NCI-H524 (cell line): ENCODE measurements at regions not wholly inside any gene's neighbourhood (a gene's known extent, or its start where the extent isn't known, plus 50 kb on each side); places are given as distances from the start of the nearest gene placed in this dataset.
"Not testable (repeated sequence)": the region's sequence is repeated elsewhere in the genome, so short reads cannot be mapped to it uniquely, and the experiment has no call there.

Experiments
- DNase-seq, 2 experiments: peaks; one replicate each; lab custom pipeline; 2025; lab: John Stamatoyannopoulos, UW

GRCh38 chr16:77063676-77064016 lies 127.3 kb upstream of the MON1B start:
- no peak for DNase-seq

GRCh38 chr16:77064037-77064436 lies 127.0 kb upstream of the MON1B start:
- no peak for DNase-seq

GRCh38 chr16:77066896-77067496 lies 124.0 kb upstream of the MON1B start:
- DNase-seq = no peak

GRCh38 chr16:77067900-77068299 lies 123.1 kb upstream of the MON1B start:
- DNase-seq = no peak

DNA sequence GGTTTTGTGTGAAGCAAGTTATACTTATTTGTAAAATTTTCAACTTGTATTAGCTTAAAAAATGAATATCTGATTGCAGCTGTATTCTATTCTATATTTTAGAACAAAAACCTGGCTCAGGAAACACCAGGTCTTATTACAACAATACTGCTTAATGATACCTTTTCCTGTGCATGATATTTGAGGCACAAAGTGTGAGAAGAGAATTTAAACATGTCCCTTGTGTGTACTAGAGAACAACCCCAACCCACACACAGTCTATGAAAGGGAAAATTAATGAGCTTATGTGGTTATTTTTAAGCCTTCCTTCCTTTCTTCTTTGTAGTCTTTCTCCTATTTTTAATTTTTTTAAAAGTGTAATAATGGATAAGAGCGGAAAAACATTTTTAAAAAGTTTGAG lies 122.6 kb upstream of the MON1B start:
- DNase-seq = no peak

DNA sequence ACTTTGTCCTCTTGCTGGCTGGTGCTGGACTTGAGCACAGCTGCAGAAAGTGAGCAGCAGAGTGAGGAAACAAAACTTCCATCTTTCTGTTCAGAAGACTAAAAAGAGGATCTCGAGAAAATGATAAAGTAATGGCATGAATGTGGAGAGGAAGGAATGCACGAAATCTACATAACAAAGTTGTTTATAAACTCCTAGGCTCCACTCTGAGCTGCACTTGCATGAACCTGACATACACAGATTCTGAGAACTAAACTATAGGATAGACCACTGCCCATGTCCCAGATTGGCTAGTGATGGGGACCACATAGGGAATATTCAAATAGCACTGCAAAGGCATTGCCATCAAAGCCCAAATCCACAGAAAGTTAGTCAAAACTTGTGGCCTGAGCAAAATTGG lies 121.1 kb upstream of the MON1B start:
- no peak for DNase-seq

DNA sequence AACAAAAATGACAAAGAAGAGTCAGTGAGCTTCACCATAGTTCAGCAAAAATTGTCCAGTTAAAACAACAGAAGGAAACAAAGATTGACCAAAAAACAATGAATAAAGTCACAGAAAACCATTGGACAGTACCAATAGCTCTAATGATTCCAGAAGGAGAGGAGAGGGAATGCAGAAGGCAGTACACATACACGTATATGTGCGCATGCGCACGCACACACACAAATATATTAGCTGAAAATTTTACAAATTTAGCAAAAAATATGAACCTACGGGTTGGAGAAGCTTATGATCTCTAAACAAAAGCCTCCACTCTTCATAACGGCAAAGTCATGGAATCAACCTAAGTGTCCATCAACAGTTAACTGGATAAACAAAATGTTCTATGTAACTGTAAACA lies 120.3 kb upstream of the MON1B start:
- no peak for DNase-seq

DNA sequence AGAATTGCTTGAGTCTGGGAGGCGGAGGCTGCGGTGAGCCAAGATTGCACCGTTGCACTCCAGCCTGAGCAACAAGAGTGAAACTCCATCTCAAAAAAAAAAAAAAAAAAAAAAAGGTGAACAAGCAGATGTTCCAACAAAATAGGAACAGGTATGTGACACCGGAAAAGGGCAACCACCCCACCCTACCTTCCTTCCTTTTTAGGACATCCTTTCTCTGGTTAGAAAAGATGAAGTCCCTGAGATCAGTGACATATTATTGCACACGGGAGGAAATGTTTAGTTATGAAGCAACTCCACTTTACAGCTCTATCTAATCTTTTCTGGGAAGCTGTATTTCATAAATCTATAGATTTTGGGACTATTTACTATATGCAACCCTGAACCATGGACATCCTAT lies 114.2 kb upstream of the MON1B start:
- DNase-seq = no peak

DNA sequence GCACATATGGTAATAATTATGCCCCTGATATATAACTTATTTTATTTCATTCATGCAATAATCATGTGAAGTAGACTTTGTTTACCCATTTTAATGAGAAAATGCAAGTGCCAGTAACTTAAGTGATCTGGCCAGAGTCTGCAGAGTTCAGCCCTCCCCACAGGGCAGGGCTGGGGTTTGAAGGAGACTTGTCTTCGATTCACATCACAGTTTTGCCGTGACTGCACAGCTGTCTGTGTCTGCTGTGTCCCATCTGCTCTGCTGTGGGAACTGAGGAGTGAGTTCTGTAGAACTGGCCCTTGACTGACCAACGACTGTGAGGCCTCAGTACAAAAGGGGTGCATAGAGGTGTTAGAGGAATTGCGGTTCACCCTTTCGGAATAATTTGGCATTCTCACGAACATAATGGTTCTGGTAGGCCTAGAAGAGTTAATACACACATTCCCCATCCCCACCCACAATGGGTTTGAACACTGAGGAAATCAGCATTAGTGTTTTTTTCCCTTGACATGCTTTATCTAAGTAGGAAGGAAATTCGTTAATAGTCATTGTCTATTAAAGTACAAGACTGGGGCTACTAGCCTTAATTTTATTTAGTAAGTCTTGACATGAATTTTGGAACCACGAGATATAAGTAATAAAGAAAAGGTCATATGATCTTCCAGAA lies 113.6 kb upstream of the MON1B start:
- DNase-seq = peak in 1 of 2 experiments; percentile 5

GRCh38 chr16:77085981-77086380 lies 105.0 kb upstream of the MON1B start:
- DNase-seq = no peak

GRCh38 chr16:77090062-77090461 lies 100.9 kb upstream of the MON1B start:
- DNase-seq = no peak

- no peak for DNase-seq
These were observed 97.7 kb upstream of the MON1B start for GRCh38 chr16:77093309-77093708.

- DNase-seq = no peak
These were observed 97.0 kb upstream of the MON1B start for GRCh38 chr16:77093999-77094398.

GRCh38 chr16:77111056-77111565 lies 79.9 kb upstream of the MON1B start:
- no peak for DNase-seq

DNA sequence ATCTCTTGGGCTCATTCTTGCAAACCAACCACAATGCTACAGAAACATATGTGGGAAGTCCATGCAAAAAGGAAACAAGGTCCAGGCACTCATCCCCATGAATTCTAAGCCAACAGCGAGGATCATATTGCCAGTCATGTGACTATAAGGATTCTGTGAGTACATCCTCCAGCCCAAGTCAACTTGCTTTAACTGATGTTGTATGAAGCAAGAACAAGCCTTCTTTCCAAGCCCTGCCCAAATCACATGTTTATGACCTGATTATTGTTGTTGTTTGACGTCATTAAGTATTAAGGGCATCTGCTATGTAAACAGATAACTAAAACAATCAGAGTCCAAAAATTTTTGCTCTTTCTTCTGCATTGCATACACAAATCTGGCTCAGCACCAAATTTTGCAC lies 78.2 kb upstream of the MON1B start:
- DNase-seq = no peak

DNA sequence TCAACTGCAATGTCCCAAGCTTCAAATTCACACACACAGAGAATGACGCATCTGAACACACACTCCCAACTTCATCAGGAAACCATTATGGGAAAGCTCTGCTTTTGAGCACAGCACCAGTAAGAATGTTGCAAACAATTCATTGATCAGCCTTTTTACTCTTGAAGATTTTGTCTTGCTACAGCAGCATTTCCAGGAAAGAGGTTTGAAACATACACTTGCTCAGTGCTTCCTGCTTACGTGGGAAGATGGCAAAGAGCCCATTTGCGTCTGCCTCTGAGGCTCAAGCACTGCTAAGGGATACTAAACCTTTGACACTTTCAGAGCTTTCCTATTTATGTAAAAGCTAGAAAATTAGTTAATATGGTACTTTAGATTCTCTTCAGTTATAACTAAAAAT lies 77.2 kb upstream of the MON1B start:
- no peak for DNase-seq

DNA sequence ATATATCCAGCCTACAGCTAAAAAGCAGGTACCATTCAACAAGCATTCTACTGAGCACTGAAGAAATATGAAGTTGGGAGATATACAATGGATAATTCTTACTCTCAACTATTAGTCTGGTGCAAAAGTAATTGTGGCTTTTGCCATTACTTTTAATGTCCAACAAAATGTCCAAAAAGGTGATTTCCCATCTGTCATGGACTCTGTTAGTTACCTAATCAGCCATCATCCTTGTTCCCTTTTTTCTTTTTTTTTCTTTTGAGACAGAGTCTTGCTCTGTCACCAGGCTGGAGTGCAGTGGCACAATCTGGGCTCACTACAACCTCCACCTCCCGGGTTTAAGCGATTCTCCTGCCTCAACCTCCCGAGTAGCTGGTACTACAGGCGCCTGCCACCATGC lies 76.6 kb upstream of the MON1B start:
- not testable (repeated sequence) for DNase-seq

DNA sequence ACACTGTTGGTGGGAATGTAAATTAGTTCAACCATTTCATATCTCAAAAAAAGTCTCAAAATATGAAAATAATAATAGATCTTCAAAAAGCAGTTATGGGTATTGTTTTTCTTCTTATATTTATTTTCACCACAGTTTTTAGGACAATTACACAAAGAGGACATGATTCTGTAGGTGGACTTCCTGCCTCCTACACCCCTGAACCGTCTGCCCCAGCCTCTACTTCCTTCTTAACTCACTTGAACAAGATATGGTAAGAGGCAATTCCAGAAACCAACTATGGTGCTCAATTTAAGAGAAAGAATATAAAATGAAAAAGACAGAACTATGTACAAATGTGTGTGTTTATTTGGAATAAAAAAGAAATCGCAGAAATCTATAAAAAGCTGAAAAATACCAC lies 74.1 kb upstream of the MON1B start:
- DNase-seq = no peak

- DNase-seq = peak in 1 of 2 experiments; percentile 23
These were observed 73.3 kb upstream of the MON1B start for GRCh38 chr16:77117707-77118106.

- no peak for DNase-seq
These were observed 59.6 kb upstream of the MON1B start for GRCh38 chr16:77131398-77131797.

GRCh38 chr16:77132051-77132618 lies 58.9 kb upstream of the MON1B start:
- DNase-seq = no peak

- no peak for DNase-seq
These were observed 57.3 kb upstream of the MON1B start for GRCh38 chr16:77133706-77134105.

DNA sequence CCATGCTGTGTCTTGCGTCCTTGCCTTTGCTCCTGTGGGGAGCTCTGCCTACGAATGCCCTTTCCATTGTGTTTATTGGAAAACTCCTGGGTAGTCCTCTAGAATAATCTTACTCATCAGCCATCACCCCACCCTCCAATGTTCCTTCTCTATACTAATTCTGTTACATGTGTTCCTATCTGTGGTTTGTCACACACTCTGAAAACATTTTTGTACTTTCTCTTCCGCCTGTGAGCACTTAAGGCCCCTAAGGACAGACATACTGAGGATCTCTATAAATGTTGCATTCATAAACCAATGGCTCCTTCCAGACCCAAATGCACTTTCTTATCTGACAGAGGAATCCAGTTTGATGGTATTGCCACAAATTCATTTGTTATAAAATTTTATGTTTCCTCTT lies 53.9 kb upstream of the MON1B start:
- DNase-seq = no peak
